SK-N-SH treated with all-trans-retinoic acid at 6 μM for 48 hours (cell line): ENCODE measurements at regions not wholly inside any gene's neighbourhood (a gene's known extent, or its start where the extent isn't known, plus 50 kb on each side); places are given as distances from the start of the nearest gene placed in this dataset.
A peak's percentile ranks its signal among the peaks of the same experiment; 100 is the strongest.

Experiments
- ATAC-seq: fragments of 200-7000 bp; cut with Tn5 transposase; 3 replicates; pipeline ENCODE4 v1.9.1; 2020; ENCODE audit warnings: mild to moderate bottlenecking, moderate library complexity
- BACH2 ChIP-seq: fragments of 250-450 bp; sonication (Bioruptor Pico); IDR thresholded peaks from 2 replicates; pipeline ENCODE4 v1.9.0; 2021; ENCODE audit warnings: mild to moderate bottlenecking, borderline replicate concordance
- CSDC2 ChIP-seq: fragments of 250-450 bp; sonication (Bioruptor Pico); IDR thresholded peaks from 2 replicates; pipeline ENCODE4 v1.5.0; 2020; ENCODE audit warnings: mild to moderate bottlenecking, moderate library complexity
- GLIS3 ChIP-seq: fragments of 250-450 bp; sonication (Bioruptor Pico); IDR thresholded peaks from 2 replicates; pipeline ENCODE4 v1.5.0; 2020; ENCODE audit warnings: mild to moderate bottlenecking, moderate library complexity
- ISL1 ChIP-seq: fragments of 250-450 bp; sonication (Bioruptor Pico); IDR thresholded peaks from 2 replicates; pipeline ENCODE4 v2.1.2; 2022; ENCODE audit warnings: mild to moderate bottlenecking, moderate library complexity
- OSR1 ChIP-seq: fragments of 250-450 bp; sonication (Bioruptor Pico); IDR thresholded peaks from 2 replicates; pipeline ENCODE4 v1.8.0; 2022; ENCODE audit warnings: moderate library complexity, mild to moderate bottlenecking, inconsistent platforms
- PPARA ChIP-seq: fragments of 250-450 bp; sonication (Bioruptor Pico); IDR thresholded peaks from 2 replicates; pipeline ENCODE4 v1.5.0; 2020; ENCODE audit warnings: mild to moderate bottlenecking, borderline replicate concordance
- SNAI2 ChIP-seq: fragments of 250-450 bp; sonication (Bioruptor Pico); IDR thresholded peaks from 2 replicates; pipeline ENCODE4 v1.5.0; 2020; ENCODE audit warnings: mild to moderate bottlenecking, moderate library complexity
- TCF4 ChIP-seq: fragments of 250-450 bp; sonication (Bioruptor Pico); IDR thresholded peaks from 2 replicates; pipeline ENCODE4 v1.8.0; 2021; ENCODE audit warnings: mild to moderate bottlenecking, moderate library complexity, borderline replicate concordance
- TOX ChIP-seq: fragments of 250-450 bp; sonication (Bioruptor Pico); IDR thresholded peaks from 2 replicates; pipeline ENCODE4 v1.8.0; 2021; ENCODE audit warnings: mild to moderate bottlenecking, moderate library complexity, borderline replicate concordance
- ZC3H10 ChIP-seq: fragments of 250-450 bp; sonication (Bioruptor Pico); IDR thresholded peaks from 2 replicates; pipeline ENCODE4 v1.5.1; 2021; ENCODE audit warnings: mild to moderate bottlenecking, moderate library complexity
- ZFP3 ChIP-seq: fragments of 250-450 bp; sonication (Bioruptor Pico); IDR thresholded peaks from 2 replicates; pipeline ENCODE4 v1.5.0; 2020; ENCODE audit warnings: mild to moderate bottlenecking, moderate library complexity
- ZNF70 ChIP-seq: fragments of 450-650 bp; formaldehyde crosslinking; IDR thresholded peaks from 2 replicates; pipeline ENCODE4 v1.5.0; 2020; ENCODE audit warnings: mild to moderate bottlenecking, moderate library complexity
- ZNF8 ChIP-seq: fragments of 450-650 bp; formaldehyde crosslinking; IDR thresholded peaks from 2 replicates; pipeline ENCODE4 v1.5.0; 2020; ENCODE audit warnings: mild to moderate bottlenecking, moderate library complexity
- TF ChIP-seq, protein P1 (sequence below): fragments of 250-450 bp; sonication (Bioruptor Pico); IDR thresholded peaks from 2 replicates; pipeline ENCODE4 v1.5.1; 2021; ENCODE audit warnings: mild to moderate bottlenecking, moderate library complexity
- TF ChIP-seq, protein P2 (sequence below): fragments of 250-450 bp; sonication (Bioruptor Pico); IDR thresholded peaks from 2 replicates; pipeline ENCODE4 v1.8.0; 2020; ENCODE audit warnings: mild to moderate bottlenecking, moderate library complexity, borderline replicate concordance

DNA sequence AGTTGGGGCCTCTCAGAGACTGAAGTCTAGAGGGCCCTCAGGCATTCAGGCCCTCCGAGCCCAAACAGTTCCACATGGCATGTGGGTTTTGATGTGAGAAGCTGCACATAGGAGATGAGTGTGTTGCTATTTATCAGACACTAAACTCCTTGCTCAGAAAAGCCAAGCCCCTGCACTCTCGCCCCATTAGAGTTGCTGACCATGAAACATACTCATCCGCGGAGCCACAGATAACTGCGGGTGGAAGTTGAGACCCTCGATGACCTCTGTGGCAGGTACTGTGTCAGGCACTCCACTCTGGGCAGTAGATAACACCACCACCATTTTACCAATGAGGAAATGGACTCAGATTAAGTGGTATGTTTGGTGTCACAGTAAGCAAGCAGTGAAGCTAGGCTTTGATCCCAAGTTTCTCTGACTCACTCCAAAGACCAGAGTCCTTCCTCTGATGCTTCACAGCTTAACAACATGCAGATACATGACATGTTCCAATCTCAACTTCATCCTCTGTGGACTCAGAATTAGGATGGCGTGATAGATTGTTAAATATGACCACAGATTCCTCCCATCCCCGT is 202.1 kb downstream of the ADAMTS15 start:
- TF ChIP-seq ZFP3 (CRISPR knock-in tag) = no peak
- no peak for TF ChIP-seq CSDC2 (CRISPR knock-in tag)
- no peak for ATAC-seq

DNA sequence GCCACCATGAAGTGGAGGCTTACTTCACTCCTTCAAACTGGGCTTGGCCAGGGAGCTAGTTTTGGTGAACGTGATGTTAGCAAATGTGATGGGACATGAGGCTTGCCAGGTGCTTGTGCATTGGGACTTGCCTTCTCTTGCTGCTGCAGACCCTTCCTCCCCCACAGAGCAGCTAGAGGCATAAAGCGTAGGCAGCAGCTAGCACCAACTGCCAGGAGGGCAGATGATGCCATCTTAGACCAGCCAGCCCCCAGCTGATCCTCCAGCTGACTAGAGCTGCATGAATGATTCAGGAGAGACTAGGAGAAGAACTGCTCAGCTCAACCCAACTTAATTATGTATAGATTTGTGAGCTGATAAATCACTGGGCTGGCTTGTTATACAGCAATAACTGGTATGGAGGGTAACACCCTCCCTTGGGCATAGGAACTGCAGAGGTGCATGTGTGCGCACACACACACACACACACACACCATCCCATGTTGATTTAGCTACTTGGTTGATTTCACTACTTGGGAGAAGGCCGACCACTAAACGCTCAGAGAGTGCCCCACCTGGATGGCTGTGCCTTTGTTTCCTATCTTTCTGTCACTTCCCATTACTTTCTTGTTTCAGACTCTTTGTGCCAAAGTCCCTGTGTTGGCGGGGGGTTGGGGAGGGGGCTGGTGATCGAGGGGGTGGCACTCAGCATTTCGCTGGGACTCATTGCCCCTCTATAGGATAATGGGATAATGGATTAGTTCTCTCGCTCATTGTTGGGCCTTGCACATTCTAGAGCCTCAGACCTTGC is 202.8 kb downstream of the ADAMTS15 start:
- no peak for ATAC-seq
- TF ChIP-seq GLIS3 (CRISPR knock-in tag) = no peak

DNA sequence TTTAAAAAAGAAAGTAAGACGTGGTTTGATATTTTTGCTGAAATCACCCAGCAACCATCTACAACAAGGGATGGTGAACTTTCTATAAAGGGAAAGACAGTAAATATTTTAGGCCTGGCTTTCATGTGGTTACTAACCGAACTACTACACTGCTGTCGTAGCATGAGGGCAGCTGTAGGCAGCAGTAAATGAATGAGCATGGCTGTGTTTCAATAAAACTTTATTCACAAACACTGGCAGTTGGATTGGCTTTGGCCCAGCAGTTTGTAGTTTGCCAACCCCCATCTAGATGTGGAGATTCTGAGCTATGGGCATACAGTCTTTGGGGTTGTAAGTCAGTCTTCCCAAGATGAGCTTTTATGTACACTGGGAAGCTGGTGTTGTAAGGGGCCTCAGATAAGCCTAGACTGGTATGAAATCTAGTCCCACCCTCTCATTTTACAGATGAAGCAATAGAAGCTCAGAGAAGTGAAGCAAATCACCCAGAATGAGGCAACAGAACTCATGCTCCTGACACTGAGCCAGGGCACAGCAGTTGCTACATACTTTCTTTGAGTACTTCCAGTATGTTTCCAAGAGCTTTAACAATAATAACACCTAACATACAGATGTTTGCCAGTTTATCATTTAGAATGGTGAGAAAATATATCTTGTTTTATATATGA is 204.4 kb downstream of the ADAMTS15 start:
- no peak for ATAC-seq
- no peak for TF ChIP-seq TOX (CRISPR knock-in tag)
- TF ChIP-seq, protein P1, sequence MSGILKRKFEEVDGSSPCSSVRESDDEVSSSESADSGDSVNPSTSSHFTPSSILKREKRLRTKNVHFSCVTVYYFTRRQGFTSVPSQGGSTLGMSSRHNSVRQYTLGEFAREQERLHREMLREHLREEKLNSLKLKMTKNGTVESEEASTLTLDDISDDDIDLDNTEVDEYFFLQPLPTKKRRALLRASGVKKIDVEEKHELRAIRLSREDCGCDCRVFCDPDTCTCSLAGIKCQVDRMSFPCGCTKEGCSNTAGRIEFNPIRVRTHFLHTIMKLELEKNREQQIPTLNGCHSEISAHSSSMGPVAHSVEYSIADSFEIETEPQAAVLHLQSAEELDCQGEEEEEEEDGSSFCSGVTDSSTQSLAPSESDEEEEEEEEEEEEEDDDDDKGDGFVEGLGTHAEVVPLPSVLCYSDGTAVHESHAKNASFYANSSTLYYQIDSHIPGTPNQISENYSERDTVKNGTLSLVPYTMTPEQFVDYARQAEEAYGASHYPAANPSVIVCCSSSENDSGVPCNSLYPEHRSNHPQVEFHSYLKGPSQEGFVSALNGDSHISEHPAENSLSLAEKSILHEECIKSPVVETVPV (CRISPR knock-in tag) = no peak
- TF ChIP-seq ISL1 (CRISPR knock-in tag) = no peak
- no peak for TF ChIP-seq OSR1
- TF ChIP-seq ZC3H10 (CRISPR knock-in tag) = no peak
- TF ChIP-seq ZNF70 = no peak

DNA sequence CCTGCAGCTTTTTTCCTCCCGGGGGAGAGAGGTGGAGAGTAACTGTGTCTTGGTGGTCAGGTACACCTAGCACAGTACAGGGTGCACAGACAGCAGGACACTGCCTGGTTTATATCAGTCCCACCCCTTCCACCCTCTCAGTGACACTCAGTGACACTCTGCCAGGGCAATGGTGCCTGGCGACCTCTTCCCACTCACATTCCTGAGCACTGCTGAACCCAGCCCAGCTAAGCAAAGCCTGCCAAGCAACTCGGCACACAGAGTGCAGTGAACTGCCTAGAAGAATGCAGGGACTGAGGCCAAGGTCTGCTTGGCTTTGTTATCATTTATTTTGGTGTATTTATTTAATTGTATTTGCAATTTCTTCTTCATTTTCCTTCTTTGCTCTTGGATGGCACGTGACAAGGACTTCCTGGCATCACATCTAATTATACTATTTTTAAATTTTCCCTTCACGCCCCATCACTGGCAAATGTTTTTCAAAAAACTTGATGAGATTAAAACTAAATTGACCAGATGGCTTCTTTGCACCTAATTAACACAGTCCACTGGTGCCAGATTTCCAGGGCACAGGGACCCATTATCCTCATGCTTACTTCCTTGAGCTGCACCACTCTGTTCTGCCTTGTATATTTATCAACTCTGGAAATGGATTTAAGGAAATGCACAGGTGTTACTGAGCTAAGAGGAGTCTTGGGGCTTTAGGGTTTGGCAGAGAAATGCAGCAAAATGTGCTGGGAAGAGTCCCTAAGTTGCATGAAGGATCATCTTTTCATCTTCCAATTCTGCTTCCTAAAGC is 205.6 kb downstream of the ADAMTS15 start:
- peak; percentile 98 for ATAC-seq
- TF ChIP-seq ISL1 (CRISPR knock-in tag) (0 out of 2 replicates have a peak, but pooled peaks have one; percentile 12), PPARA (CRISPR knock-in tag) (no peak)
- TF ChIP-seq, all 23 proteins: peak for 1

DNA sequence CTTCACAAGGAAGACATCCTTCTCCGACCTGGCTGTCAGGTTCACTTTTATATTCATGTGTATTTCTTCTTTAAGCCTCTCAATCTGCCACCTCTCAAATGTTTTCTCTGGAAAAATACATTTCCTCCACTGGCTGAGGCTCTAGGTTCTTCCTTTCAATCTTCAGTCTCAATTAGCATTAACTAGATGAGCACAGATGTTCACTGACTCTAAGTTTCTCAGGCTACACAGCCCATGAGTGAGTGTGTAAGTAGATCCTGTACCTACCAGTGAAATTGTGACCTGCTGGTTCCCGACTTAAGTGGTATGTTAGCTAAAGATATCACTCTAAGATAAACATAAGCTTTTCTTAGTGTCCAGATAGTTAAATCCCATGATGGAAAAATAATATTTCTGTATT is 206.9 kb downstream of the ADAMTS15 start:
- no peak for TF ChIP-seq ZFP3 (CRISPR knock-in tag)
- no peak for TF ChIP-seq ZC3H10 (CRISPR knock-in tag)
- no peak for TF ChIP-seq BACH2 (CRISPR knock-in tag)
- TF ChIP-seq CSDC2 (CRISPR knock-in tag) = no peak
- no peak for TF ChIP-seq OSR1
- TF ChIP-seq GLIS3 (CRISPR knock-in tag) = no peak
- TF ChIP-seq ISL1 (CRISPR knock-in tag) = no peak
- TF ChIP-seq SNAI2 (CRISPR knock-in tag) = no peak
- no peak for TF ChIP-seq ZNF70
- no peak for TF ChIP-seq TCF4 (CRISPR knock-in tag)
- ATAC-seq = no peak

DNA sequence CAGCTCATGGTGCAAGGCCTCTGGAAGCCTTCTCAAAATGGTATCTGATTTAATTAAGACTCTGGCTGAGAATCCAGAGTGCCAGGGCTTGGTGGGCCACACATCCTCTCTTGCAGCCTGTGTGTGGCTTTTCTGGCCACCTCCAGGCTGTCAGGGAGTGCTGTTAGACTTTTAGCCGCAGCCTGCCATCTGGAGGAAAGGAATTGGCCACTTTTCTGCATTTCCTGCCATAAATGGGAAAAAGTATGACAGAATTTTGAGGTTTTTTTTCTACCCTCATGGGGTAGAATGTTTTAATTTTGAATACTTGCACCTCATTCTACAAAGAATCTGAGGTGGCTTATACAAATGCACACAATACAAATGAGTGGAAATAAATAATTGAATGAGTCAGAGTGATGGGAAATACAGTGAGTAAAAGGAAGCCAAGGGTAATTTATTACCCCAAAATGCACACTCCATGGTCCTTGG is 218.4 kb downstream of the ADAMTS15 start:
- peak; percentile 71 for ATAC-seq
- TF ChIP-seq, protein P2, sequence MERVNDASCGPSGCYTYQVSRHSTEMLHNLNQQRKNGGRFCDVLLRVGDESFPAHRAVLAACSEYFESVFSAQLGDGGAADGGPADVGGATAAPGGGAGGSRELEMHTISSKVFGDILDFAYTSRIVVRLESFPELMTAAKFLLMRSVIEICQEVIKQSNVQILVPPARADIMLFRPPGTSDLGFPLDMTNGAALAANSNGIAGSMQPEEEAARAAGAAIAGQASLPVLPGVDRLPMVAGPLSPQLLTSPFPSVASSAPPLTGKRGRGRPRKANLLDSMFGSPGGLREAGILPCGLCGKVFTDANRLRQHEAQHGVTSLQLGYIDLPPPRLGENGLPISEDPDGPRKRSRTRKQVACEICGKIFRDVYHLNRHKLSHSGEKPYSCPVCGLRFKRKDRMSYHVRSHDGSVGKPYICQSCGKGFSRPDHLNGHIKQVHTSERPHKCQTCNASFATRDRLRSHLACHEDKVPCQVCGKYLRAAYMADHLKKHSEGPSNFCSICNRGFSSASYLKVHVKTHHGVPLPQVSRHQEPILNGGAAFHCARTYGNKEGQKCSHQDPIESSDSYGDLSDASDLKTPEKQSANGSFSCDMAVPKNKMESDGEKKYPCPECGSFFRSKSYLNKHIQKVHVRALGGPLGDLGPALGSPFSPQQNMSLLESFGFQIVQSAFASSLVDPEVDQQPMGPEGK = no peak
- peak; percentile 7; the same call in 1 of the 2 replicates for TF ChIP-seq ZFP3 (CRISPR knock-in tag)

DNA sequence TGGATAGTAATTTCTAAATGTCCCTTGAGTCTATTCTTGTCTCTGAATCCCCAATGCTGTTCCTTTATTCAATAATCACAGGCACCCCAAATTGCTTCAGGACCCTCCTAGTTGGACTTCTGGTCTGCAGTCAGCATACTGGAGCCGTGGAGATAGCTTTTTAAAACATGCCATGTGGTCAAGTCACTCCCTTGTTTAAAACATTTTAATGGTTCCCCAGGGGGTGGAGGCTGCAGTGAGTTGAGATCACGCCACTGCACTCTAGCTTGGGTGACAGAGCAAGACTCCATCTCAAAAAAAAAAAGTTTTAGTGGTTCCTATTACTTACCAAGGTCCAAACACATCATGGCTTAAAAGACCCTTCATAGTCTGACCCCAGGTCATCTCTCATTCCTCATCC is 220.3 kb downstream of the ADAMTS15 start:
- TF ChIP-seq TOX (CRISPR knock-in tag) = no peak

DNA sequence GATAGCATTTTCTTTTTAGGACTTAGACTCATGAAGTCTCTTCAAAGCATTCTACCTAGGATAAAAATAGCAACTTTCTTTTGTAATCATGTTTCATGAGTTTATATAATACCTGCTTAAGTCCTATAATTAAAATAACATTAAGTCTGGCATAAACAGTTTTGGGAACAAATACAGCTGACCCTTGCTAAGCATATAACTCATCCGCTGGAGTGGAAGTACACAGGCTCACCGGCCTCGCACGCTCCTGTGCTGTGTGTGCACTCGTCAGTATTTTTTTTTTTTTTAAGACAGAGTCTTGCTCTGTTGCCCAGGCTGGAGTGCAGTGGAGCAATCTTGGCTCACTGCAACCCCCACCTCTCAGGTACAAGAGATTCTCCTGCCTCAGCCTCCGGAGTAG is 221.8 kb downstream of the ADAMTS15 start:
- no peak for TF ChIP-seq ZNF8 (CRISPR knock-in tag)
- TF ChIP-seq ZNF70 = no peak
- TF ChIP-seq, protein P1 (CRISPR knock-in tag) = no peak
- TF ChIP-seq ZC3H10 (CRISPR knock-in tag) = no peak
- ATAC-seq = no peak

More for the DNA sequence above, 220.3 kb downstream of the ADAMTS15 start:
- no peak for ATAC-seq
